ENCODE measurements at regions not wholly inside any gene's neighbourhood (a gene's known extent, or its start where the extent isn't known, plus 50 kb on each side); places are given as distances from the start of the nearest gene placed in this dataset.

GRCh38 chr9:73682789-73683188, 531.1 kb downstream of the ANXA1 start:
- no peak for DNase-seq

DNA sequence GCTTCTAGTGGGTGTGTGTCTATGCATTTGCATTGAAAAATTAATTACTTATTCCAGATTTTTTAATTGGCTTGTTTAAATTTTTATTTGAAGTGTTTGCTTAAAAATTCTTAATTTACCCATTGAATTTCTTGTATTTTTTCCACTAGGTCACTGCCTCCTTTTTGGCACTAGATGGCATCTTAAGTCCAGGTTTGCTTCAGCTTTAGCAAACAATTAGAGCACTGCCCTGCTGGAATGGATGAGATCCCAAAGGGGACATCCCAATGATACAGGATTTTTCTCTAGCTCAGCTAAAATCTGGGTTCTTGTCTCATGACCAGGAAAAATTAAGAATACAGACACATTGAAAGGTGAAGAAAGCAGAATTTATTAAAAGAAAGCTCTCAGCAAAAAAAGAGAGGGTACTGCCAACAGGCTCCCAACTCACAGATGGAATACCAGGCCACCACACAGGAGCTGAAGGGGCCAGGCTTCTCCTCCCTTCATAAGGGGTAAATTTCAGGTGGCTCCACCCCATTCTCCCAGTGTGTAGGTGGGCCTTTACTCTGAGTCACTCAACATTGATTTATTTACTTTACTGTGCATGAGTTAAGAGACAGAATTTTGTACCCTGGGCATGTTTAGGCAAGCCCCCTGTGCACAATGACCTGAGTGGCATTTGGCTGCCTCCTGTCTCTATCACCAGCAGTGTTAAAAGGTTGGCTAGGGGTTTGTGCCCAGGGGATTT, 532.4 kb downstream of the ANXA1 start:
- DNase-seq, result no peak

DNA sequence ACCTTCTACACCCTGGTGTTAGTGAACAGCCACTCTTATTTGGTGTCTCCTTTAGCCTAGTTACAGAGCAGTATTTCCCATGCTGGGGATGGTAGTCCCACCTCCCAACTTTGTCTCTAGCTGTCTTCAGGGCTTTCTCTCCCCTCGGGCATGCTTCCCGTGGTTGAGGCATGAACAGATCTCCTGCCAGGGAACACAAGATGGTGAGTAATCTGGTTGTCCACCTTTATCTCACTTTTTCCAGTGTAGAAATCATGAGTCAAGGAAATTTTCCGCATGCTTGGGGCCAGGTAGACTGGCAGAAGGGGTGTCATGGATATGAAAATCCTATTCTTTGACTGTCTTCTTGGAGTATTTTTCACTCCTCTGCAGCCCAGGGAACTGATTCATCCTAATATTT, 532.9 kb downstream of the ANXA1 start:
- no peak for DNase-seq

DNA sequence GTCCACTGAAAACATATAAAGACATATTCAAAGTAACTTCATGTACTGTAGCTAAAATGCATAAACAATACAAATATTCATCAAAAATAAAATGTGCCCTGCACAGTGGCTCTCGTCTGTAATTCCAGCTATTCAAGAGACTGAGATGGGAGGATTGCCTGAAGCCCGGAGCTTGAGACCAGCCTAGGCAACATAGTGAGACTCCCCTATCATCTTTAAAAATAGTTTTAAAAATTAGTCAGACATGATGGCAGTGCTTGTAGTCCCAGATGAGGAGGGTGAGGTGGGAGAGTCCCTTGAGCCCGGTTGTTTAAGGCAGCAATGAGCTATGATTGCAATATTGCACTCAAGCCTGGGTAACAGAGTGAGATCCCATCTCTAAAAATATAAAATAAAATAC, 534.1 kb downstream of the ANXA1 start:
- no peak for DNase-seq

DNA sequence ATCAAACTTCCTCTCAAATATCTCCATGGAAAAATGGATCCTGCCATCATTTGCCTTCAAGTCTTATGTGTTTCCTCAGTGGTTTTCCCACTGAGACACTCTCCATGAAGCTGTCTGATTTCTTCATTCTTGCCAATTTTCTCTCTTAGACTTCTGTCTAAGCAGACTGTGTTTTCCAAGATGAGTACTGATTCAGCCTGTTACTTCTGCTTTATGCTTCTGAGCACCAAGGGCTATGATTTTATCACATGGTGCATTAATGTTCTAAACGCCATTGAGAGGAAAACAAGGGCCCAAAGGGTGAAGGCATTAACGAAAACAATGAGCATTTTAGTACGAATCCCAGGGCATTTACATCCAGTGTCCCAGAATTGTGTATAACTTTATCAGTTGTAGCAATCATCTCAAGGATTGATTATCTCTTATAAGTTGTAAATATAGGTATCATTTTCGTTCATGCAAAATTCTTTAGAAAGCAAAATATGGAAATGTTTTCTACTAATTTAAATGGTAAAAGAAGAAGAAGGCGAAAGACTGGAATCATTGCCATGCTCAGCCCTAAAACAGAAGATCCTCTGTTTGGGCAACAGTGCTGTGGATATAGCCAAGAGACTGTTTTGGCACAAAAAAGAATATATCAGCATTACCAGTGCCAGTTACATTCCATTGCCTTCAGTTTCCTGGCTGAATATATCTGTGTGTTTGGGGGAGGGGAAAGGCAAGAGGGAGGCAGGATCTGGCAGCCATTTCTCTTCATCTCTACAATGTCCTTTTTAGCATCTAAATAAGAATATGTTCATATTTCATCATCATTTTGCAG, 537.6 kb downstream of the ANXA1 start:
- DNase-seq, result no peak

DNA sequence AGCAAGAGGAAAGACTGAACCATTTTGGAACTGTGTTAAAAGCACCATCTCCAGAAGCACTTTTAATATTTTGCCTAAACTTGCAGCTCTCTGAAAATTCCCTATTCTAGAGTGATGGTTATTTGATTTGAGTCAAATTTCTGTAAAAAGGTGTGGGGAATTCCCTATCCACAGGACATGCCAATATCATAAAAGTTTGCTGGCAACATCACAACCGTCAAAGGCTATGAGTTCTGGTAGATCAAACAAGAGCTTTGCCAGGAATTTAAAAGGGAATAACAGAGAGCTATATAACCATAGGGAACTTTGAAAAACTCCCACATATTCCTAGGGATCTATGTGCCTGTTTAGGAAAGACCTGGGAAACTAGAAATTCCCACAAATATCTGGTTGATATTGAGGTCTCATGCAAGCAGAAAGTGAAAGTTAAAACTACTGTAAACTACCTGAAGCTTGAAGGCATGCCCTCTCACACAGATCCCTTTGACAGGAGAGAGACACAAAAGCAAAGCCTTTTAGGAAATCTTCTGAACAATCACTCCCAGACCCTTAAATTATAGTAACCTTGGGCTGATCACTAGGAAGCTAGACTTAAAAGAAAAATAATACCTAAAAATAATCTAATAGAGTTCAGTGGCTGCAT, 549.9 kb downstream of the ANXA1 start:
- DNase-seq, result no peak

GRCh38 chr9:73714294-73714693, 562.6 kb downstream of the ANXA1 start:
- no peak for DNase-seq

- DNase-seq, result no peak
Measured at GRCh38 chr9:73715591-73715990, 563.9 kb downstream of the ANXA1 start.

DNA sequence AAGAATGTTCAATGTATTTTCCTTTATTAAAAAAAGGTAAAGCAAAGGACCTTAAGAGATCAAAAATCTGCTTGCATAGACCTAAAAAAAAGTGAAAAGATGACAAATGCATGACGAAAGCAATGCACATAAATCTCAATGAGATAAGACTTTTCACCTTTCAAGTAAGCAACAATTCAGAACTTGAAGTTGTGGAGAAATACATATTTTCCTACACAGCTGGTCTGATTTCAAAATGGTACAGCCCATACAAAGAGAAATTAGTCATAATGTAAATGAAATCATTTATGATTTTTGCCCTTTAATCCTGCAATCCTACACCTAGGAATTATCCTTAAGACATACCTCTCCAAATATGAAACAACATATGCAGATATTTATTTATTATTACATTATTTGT, 568.0 kb downstream of the ANXA1 start:
- DNase-seq, result no peak

GRCh38 chr9:73720601-73721000, 568.9 kb downstream of the ANXA1 start:
- no peak for DNase-seq

DNA sequence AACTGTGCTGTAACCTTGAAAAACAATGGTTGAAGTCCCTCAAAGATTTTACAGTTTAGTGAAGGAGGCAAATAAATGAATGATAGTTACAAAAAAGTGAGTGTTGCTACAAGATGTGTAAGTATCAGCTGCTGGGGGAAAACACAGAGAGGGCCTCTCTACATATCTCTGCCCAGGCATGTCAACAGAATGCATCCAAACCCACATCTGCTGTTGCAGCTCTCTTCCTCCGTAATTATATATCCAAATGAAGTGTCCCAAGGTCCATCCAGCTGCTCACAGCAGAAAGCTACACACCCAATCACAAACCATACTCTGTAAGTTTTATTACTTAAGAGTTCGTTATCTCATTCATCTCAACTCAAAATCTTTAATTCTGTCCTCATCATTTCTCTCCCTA, 584.6 kb downstream of the ANXA1 start:
- DNase-seq, result no peak

GRCh38 chr9:73738741-73739530, 587.3 kb downstream of the ANXA1 start:
- DNase-seq, result no peak

GRCh38 chr9:73741316-73741715, 589.7 kb downstream of the ANXA1 start:
- DNase-seq, result no peak

- no peak for DNase-seq
Measured at GRCh38 chr9:73742412-73742811, 590.7 kb downstream of the ANXA1 start.

DNA sequence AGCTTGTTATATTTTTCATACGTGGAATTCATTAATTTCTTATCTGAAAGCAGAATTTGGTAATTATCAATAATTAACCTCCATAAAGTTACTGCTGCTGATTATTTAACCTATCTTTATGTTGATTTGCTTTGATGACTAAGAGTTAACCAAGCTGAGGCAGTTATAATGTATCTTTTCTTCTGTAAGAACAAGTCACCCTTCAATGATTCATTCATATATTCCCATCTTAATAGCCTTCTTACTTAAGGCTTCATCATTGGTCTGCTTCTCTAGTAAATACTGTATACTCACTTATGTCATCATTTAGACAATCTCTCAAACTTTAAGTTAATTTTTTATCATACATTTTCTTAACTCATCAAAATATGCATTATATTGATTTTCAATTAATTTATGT, 592.2 kb downstream of the ANXA1 start:
- no peak for DNase-seq

GRCh38 chr9:73745598-73745997, 593.9 kb downstream of the ANXA1 start:
- no peak for DNase-seq

DNA sequence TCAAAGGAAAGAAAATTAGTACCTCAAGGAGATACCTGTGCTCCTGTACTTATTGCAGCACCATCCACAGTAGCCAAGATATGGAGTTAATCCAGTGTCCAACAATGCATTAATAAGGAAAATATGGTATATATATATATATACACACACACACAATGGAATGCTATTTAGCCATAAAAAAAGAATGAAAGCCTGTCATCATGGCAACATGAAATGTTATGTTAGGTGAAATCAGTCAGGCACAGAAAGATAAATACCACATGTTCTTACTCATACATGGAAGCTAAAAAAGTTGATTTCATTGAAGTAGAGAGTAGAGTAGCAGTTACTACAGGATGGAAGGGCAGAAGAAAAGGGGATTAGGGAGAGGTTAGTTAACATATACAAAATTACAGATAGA, 601.5 kb downstream of the ANXA1 start:
- no peak for DNase-seq

GRCh38 chr9:73761905-73762304, 610.2 kb downstream of the ANXA1 start:
- DNase-seq, result no peak

DNA sequence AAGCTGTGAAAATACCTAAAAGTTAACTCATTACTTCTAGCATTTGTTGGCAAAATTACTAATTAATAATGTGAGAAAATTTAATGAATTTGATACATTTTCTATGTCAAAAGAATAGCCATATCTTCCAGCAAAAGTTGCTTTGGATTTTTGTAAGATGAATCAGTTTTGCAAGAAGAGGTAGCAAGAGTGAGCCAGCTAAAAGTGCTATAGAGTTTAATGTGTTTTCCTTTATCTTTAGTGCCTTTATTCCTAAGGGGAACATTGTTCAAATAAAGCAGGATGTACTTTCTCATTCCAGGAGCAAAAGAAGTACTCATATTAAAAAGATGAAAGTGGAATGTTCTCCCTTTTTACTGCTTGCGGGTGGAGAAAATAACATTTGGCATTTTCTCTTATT, 622.2 kb downstream of the ANXA1 start:
- DNase-seq, result no peak

DNA sequence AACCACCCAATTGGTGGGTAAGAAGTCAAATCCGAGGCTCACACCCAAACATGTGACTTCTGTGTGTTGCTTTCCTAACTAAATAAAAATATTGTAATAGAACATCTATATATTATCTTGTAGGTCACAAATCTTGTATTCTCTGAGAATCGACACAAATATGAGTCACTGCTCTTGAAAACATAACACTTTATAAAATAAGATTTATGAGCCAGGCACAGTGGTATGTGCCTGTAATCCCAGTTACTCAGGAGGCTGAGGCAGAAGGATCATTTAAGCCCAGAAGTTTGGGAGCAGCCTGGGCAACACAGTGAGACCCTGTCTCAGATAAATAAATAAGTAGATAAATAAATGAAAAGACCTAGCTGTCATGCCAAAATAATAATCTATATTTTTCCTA, 624.1 kb downstream of the ANXA1 start:
- no peak for DNase-seq

DNA sequence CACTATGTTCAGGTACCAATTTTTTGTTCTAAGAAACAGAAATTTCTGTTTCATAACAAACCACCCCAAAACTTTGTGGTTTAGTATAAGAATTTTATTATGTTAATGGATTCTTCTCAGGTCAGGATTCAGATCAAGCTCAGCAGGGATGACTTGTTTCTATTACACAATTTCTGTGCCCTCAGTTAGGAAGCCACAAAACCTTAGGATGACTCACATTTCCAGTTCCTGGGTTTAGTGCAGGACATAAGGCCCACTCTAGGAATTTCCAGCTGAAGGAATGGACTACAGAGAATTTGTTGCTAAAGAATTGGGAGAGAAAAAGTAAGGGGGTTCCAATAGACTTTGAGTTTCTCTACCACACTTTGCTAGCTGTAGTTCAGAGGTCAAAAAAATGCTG, 629.3 kb downstream of the ANXA1 start:
- no peak for DNase-seq

GRCh38 chr9:73782166-73782565, 630.5 kb downstream of the ANXA1 start:
- DNase-seq, result no peak

GRCh38 chr9:73799446-73799845, 647.8 kb downstream of the ANXA1 start:
- no peak for DNase-seq
